HG03354 (cell line): ENCODE measurements at regions not wholly inside any gene's neighbourhood (a gene's known extent, or its start where the extent isn't known, plus 50 kb on each side); places are given as distances from the start of the nearest gene placed in this dataset.
A peak's percentile ranks its signal among the peaks of the same experiment; 100 is the strongest.
"Not testable (repeated sequence)": the region's sequence is repeated elsewhere in the genome, so short reads cannot be mapped to it uniquely, and the experiment has no call there.

Experiments
- ATAC-seq: cut with Tn5 transposase; IDR thresholded peaks from one replicate; pipeline ENCODE4 v1.9.1; 2021; ENCODE audit warnings: mild to moderate bottlenecking; ENCODE audit not compliant: unreplicated experiment, poor library complexity, severe bottlenecking

DNA sequence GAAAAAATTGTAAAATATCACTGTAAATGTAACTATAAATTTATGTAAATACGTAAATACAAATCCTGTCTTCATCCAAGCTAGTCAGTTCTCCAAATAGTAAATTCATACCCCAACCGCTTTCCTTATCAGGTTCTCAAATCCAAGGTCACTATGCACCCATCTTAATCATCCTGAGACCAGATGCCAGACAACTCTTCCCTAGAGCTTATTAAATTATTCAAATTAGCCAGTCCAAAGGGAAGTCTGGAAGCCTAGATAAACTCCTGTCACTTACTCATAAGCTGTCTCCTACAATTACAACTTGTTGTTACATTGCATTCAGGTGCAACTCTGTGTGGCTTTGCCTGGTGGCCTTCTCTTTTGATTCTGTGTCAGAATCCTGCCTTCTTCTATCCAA lies 836.1 kb upstream of the PCDH20 start:
- ATAC-seq = no peak

DNA sequence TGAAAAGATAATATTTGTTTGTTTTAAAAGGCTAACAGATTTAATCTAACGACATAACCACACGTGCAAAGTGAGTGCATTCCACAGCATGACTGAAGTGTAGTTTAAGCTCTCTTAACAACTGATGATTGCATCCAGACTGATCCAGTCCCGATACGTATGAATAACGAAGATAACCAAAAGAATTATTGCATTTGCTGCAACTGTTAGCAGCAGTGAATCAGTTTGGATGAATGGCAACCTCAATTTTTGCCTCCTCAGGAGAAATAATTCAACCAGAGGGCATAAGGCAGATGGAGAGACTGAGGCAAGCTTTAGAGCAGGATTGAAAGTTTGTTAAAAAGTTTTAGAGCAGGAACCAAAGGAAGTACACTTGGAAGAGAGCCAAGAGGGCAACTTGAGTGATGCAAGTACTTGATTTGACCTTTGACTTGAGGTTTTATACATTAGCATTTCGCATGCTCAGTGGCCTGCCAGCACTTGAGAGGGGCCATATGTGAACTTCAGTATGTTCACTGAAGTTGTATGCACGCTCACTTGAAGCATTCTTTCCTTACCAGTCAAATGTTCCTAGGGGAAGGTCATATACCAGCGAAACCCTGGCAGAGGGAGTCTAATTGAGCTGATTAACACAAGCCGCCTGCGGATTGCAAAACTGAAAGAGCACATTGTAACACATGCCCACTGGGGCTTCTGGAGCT lies 835.0 kb upstream of the PCDH20 start:
- no peak for ATAC-seq

DNA sequence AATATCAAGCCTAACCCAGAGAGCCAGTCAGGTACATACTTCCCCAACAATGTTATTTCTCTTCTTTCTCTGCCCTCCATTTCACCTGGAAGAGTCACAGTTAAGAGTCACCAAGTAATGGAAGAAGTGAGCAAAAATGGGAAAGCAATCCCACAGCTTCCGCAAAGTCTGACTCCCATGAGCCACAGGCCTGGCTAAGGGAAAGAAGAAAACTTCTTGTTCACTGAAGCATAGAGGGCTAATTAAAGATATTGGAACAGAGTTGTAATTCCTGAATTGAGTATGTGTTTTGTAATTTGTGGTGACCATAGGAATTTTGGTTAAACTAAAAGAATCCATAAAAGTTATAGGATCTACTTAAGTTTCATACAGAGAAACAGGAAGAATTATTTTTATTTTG lies 830.9 kb upstream of the PCDH20 start:
- no peak for ATAC-seq

DNA sequence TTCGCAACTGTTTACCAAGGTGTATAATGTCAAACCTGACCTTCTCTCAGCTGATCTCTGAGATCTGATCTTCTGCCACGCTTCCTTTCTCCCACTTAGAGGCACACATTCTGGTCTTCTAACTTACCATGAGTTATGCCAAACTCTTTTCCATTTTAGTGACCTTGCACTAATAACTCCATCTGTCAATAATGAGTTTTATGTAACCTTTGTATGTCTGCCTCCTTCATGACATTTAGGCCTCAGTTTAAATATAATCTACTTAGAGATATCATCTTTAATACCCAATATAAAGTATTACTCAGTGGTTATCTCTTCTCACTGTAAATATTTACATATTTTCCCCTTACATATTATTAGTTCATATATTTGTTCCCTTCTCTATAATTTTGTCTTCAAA lies 827.5 kb upstream of the PCDH20 start:
- no peak for ATAC-seq

DNA sequence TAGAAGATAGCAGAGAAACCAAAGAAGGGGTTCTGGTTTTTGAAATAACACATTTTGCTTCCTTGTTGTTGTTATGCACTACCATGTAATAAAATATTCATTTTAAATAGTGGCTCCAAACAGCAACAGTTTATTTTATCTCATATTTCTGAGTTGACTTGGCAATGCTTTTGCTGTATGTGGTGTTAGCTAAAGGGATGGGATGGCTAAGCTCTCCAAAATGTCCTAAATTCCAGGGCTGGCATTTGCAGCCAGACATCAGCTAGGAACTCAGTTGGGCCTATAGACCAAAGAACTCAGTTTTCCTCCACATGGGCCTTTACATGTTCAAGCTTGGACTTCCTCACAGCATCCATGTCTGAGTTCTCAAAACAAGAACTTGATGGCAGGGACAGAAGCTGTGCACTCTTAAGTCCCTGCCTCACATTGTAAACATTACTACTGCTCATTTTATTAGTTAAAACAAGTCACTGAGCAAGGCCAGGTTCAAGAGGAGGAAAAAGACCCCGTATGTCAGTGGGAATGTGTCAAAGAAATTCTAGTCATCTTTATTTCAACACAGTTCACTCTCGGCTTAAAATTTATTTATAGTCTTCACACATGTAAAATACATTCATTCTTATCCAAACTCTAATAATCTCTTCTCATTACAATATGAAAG lies 819.3 kb upstream of the PCDH20 start:
- no peak for ATAC-seq

DNA sequence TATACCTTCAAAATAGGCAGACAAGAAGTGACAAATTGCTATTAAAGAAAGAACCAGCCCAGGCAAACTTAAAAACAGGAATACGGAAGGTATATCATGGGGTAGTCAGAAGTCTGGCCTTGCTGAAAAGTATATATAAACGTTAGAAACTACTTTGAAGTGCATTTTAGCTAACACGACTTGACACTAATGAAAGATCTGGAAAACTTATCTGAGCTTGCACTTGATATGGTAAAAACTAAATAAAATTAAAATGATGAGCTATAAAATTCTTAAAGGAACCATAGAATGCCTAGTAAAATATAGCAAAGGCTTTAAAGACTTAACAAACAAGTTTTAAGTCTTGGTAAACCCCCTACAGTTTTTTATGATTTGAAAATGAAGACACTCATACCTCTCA lies 795.3 kb upstream of the PCDH20 start:
- ATAC-seq = no peak

DNA sequence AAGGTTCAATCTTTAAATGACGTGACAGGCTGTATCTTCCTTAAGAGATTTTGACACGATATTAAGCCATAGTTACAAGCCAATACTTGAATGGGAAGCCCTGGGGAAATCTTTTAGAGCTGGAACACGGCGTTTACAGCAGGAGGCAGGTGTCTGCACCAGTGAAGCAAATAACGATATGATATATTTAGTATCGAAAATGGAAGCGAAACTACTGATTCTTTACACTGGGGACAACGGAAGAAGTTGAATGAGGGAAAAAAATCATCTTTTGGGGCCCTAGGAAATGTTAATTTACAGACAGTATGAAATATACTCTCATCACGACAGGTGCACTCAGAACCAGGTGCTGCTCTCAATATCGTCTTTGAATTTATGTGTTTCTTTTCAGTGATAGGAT lies 793.9 kb upstream of the PCDH20 start:
- ATAC-seq = peak; percentile 86

DNA sequence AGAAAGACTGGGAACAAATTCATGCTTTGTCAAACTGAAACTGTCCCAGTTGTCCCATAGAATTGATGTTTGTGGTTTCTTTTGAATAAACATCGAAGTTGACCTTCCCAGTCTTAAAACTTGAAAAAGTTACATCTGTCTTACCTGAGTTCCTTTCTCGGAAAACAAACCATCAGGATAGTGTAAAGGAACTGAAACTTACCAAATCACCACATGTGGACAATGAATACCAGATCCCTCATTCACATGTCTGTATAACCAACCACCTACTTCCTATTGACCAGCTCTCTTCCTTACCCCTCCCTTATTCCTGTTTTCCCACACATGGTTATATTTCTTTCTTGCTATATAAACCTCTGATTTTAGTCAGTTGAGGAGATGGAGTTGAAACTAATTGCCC lies 791.7 kb upstream of the PCDH20 start:
- ATAC-seq = no peak

DNA sequence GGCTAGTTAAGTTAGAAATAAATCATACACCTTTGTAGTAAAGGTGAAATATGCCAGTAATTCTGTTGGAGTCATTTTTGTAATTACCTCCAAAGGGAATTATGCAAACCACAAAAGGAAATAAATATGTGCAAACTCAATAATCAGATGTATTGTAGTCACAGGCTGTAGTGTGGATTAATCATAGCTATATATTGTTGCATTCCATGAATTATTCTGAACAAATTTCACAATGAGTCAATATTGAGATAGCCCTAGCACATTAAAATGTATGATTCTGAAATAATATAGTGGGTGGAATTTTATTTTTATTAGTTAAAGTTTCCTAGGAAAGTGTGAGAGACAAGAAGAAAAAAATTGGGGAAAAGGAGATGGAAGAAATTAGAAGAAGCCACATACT lies 790.5 kb upstream of the PCDH20 start:
- ATAC-seq = no peak

DNA sequence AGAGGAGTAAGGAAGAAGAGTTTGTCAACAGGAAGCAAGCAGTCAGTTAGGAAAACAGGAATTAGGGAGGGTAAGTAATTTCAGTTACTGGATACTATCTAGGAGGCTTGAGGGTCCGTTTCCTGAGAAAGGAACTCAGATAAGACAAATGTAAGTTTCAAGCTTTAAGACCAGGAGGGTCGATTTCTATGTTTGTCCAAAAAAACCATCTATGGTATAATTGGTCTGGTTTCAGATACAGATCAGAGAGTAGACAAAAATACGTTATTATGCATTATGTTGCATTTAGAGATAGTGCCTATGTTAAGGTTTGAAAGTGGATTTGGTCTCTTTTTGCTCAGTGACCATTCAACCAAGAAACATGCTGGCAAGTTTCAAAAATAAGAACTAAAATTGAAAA lies 789.6 kb upstream of the PCDH20 start:
- no peak for ATAC-seq

DNA sequence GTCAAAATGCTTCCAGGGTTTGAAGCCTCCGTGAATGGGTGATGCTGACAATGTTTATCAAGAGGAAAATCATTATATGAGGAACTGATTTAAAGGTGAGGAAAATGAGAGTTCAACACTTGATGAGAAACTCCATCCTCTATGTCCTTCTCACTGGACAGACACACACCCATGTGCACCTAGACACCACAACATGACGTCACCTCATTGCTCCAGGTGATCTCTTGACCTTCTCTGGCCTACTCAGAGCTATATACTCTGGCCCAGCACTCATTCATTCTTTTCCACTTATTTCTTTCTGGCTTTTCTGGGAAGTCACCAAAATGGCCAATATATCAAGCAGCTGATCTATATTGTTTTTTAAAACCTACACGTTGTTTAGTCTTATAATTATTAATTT lies 778.7 kb upstream of the PCDH20 start:
- ATAC-seq = no peak

DNA sequence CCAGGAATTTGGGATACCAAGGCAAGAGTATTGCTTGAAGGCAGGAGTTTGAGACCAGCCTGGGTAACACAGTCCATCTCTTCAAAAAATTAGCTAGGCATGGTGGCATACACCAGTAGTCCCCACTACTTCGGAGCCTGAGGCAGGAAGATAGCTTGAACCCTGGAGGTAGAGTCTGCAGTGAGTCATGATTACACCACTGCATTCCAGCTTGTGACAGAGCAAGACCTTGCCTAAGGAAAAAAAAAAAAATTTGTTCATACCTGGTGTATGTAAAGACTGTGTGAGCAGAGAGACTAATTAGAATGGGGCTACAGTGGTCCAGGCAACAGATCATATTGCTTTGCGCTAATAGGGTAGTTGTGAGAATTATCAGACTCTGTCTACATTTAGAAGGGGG lies 778.3 kb upstream of the PCDH20 start:
- no peak for ATAC-seq

DNA sequence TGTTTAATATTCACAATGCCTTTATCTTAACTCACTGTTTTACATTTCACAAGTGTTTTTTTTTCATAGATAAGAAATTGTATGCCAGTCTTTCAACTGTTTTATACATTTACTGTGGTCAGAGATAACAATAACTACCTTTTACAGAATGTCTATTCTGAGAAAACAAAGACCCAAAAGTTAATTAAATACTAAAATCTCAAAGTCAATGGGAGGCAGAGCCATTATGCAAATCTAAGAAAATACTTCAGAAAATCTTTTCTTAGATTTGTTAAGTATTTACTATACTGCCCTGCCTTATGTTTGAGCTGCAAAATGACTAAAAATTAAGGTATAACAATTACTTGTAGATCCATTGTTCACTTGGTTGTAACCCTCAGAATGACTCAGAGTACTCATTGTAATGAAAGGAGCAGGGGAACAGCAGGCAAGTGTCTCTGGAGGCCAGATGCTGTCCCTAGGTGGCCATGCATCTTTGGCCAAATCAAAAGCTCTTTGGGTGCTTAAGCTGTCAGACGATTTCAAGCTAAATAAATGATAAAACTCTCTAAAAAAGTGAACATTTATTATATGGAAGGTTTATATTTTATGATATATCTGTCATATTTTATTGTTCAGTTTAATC lies 770.1 kb upstream of the PCDH20 start:
- ATAC-seq = no peak

DNA sequence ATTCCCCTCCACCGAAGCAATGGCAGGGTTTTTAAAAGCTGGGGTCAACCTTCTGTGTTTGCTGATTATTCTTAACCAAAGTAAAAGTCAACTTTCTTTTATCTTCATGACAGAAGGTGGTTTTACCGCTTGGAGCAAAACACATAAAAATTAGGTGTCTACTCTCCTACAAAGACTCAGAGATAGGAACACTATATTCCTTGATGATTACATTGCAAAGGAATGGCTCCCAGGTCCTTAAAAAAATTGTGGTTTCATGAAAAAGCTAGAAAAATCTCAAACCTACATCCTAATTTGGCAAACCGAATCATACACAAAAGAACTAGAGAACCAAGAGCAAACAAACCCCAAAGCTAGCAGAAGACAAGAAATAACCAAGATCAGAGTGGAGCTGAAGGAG lies 760.4 kb upstream of the PCDH20 start:
- ATAC-seq = no peak

DNA sequence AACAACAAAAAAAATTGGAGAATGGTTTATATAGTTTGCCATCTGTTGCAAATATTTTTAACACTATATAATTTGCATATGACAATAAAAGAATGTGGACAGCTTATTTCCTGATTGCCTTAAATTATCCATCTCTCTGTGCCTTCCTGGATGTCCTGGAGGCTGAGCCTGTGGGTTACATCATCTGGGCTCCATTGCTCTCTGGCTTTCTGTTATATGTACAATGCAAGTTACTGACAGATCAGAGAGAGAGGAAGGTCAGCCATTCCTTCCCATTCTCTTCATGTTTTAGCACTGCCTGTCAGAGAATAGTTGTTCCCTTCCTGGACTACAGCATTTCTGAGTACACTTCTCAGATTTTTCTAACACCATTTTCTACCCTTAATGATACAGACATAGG lies 758.3 kb upstream of the PCDH20 start:
- no peak for ATAC-seq

DNA sequence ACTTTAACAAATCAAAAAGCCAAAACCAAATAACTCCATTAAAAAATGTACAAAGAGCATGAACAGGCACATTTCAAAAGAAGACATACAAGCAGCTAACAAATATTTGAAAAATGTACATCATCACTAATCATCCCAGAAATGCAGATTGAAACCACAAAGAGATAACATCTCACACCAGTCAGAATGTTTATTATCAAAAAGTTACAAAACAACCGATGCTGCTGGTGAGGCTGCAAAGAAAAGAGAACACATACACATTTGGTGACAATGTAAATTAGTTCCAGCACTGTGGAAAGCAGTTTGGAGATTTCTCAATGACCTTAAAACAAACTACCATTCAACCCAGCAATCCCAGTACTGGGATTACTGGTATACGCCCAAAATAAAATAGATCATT lies 756.0 kb upstream of the PCDH20 start:
- ATAC-seq = no peak

DNA sequence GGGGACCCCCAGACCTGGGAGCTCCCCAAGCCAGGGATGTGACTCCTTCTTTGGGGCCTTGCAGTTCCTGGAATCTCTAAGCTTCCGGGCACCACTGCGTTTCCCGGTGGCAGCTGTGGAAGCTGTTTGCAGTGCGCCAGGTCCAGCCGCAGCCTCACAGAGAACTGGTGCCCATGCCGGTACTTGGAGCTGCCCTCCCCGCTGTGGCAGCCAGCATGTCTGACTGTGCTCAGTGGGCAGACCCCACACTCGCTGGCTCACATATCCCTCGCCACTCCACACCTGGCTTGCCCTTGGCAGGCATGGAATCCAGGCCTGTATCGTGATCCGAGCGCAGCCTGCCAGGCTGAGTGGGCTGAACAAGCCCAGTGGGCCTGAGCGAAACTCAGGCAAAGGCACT lies 753.2 kb upstream of the PCDH20 start:
- no peak for ATAC-seq

DNA sequence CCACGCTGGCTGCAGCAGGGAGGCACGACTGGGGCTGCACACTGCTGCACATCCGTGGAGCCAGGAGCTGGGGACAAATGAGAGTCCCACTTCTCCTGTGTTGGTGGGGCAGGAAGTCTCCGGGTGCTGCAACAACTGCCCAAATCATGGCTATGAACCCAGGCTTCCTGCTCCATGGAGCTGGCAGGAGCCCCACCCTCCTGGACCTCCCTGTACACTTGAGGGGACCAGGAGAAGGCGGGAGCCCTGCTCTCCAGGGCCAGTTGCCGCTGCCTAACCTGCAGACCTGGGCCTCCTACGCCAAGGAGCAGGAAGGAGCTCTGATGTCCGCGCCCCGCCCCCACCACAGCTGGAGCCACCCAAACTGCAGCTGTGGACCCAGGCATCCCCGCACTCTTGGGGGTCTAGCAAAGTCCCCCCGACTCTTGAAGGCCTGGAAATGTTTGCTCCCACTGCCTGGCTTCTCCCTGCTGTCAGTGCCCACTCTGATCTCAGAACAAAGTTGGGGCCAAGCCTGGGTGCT lies 752.1 kb upstream of the PCDH20 start:
- ATAC-seq = no peak

DNA sequence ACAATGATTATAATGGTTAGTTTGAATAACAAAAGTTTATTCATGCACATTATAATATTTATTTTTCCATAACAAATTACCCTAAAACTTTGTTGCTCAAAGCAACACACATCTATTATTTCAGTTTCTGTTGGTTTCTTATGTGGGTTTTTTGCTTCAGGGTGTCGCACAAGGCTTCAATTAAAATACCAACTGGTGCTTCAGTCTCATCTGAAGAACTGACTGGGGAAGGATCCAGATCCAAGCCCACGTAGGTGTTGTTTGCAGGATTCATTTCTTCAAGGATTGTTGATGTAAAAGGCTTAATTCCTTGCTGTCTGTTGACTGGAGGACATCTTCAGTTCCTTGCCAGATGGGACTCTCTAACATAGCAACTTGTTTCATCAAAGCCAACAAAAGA lies 747.2 kb upstream of the PCDH20 start:
- no peak for ATAC-seq

DNA sequence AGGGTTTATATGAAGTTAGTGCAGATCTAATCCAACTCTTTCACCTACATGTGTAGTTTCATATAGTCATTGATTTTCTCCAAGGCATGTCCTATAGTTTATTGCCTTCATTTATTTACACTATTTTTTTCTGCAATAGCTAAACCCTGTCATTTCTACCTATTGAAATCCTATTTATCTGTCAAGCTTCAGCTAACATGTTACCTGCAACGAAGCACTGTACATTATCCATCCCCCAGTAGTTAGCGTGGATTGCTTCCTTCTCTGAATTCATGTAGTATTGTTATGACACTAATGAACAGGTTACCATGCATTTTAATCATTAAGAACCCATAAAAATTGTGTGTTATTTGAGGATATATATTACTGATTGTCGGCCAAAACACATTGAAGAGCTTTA lies 742.9 kb upstream of the PCDH20 start:
- no peak for ATAC-seq

DNA sequence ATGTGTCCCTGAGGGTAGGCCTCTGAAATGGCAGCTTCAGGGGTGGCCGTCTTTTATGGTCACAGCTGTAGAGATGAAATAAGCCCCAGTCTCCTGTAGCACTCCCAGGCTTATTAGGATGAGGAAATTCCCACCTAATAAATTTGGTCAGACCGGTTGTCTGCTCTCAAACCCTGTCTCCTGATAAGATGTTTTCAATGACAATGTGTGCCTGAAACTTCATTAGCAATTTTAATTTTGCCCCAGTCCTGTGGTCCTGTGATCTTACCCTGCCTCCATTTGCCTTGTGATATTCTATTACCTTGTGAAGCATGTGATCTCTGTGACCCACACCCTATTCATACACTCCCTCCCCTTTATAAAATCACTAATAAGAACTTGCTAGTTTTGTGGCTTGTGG lies 736.1 kb upstream of the PCDH20 start:
- not testable (repeated sequence) for ATAC-seq
